ENCODE measurements at regions not wholly inside any gene's neighbourhood (a gene's known extent, or its start where the extent isn't known, plus 50 kb on each side); places are given as distances from the start of the nearest gene placed in this dataset.

DNA sequence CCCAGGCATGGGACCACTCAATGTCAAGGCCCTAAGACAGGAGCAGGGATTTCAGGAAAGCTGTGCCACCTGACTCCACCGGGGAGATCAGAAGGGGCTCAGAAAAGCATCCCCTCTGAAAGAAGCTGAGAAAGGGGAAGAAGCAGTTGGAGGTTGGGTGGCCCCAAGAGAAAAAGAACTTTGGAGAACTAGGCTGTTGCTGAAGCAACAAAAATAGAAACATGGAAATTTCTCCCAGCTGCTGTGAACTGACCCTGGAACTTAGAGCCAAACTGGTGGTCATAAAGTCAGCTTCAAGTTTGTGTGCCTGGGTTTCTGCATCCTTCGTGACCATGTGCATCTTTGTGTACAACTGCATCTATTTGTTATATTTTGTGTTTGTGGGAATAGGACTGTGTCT, 534.5 kb downstream of the MAFB start:
- no peak for DNase-seq (ENCODE audit: low spot score)
- TF ChIP-seq, protein P1, sequence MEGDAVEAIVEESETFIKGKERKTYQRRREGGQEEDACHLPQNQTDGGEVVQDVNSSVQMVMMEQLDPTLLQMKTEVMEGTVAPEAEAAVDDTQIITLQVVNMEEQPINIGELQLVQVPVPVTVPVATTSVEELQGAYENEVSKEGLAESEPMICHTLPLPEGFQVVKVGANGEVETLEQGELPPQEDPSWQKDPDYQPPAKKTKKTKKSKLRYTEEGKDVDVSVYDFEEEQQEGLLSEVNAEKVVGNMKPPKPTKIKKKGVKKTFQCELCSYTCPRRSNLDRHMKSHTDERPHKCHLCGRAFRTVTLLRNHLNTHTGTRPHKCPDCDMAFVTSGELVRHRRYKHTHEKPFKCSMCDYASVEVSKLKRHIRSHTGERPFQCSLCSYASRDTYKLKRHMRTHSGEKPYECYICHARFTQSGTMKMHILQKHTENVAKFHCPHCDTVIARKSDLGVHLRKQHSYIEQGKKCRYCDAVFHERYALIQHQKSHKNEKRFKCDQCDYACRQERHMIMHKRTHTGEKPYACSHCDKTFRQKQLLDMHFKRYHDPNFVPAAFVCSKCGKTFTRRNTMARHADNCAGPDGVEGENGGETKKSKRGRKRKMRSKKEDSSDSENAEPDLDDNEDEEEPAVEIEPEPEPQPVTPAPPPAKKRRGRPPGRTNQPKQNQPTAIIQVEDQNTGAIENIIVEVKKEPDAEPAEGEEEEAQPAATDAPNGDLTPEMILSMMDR (IDR thresholded peaks at IDR 0.05; ENCODE audit: extremely low read depth, missing control alignments), result no peak

DNA sequence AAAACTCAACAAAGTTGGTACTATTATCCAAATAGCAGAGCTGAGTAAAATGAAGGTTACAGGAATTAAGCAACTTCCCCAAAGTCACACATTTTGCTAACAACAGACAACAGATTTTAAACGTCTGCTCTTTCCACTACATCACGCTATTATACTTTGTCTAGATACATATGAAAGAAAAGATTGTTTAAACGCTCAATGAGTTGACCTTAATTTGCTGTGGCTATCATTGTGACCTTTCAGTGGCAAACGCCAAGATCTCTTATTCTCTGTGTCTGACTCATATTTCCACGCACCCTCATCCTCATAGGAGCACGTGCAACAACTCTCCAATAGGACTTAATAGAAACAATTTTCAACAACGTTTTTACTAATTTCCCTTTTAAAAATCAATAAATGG, 540.1 kb downstream of the MAFB start:
- DNase-seq (ENCODE audit: low spot score), result no peak
- TF ChIP-seq, protein P1 (IDR thresholded peaks at IDR 0.05; ENCODE audit: extremely low read depth, missing control alignments), result no peak

DNA sequence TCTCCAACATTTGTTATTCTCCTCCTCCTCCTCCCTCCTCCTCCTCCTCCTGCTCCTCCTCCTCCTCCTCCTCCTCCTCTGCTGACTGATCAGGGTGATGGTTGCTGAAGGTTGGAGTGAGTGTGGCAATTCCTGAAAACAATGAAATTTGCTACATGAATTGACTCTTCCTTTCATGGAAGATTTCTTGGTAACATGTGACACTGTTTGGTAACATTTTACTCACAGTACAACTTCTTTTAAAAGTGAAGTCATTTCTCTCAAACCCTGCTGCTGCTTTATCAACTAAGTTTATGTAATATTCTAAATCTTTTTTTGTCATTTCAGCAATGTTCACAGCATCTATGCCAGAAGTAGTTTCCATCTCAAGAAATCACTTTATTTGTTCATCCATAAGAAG, 543.0 kb downstream of the MAFB start:
- TF ChIP-seq, protein P1 (IDR thresholded peaks at IDR 0.05; ENCODE audit: extremely low read depth, missing control alignments), result no peak
- no peak for DNase-seq (ENCODE audit: low spot score)

DNA sequence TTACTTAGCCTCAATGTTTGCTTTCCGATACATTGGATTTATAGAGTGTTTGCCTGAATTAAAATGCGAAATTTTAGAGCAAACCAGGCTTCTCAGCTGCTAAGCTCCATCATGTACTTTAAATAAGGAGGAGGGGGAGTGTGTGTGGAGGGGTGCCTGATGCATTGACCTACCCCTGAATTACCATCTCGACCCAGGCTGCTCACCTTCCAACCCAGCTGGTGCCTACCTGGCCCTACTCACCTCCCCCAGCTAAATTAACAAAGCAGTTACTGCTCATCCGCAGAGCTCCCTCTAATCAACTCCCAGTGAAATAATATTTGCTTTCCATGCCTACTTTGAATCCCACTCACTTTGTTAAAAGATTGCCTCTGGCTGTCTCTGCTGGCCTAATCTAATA, 544.5 kb downstream of the MAFB start:
- TF ChIP-seq, protein P1 (IDR thresholded peaks at IDR 0.05; ENCODE audit: extremely low read depth, missing control alignments), result no peak
- DNase-seq (ENCODE audit: low spot score), result no peak

GRCh38 chr20:40134176-40134575, 554.9 kb downstream of the MAFB start:
- no peak for DNase-seq (ENCODE audit: low spot score)
- TF ChIP-seq, protein P1 (IDR thresholded peaks at IDR 0.05; ENCODE audit: extremely low read depth, missing control alignments), result no peak

DNA sequence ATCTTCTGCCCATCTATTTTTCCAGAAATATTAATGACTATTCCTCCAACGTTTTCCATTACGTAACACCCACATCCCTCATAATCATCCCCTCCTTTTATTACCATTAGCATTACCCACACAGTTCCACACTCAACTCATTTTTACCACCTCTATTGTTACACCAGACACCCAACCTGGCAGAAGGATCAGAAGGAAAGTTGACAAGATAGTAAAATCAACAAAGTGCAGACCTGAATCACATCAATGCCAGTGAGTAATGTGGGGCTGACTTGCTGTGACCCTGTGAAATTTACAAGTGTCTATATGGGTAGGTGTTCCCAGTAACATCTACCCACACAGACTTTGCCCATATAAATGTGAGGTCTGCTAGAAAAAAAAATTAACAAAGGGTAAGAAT, 568.2 kb downstream of the MAFB start:
- TF ChIP-seq, protein P1 (IDR thresholded peaks at IDR 0.05; ENCODE audit: extremely low read depth, missing control alignments), result no peak
- DNase-seq (ENCODE audit: low spot score), result no peak

DNA sequence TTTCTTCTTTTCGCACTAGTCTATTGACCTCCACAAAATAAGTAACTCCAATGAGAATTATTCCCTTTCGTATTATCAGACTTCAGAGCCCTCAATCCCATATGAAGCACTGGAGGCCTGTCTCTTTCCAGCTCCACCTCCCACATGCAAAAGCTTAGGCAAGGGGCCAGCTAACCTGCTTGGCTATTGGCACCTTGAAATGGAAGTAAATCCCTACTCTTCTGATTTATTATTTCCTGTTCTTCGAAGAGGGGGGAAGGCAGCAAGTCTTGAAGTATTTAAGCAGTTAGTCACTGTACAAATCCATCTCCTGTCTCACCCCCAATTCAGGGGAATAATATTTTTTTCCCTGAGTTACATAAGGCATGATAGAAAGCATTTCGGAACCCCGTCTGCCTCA, 577.8 kb downstream of the MAFB start:
- DNase-seq (ENCODE audit: low spot score), result no peak
- TF ChIP-seq, protein P1 (IDR thresholded peaks at IDR 0.05; ENCODE audit: extremely low read depth, missing control alignments), result no peak
